MM.1S (cell line): ENCODE measurements at regions not wholly inside any gene's neighbourhood (a gene's known extent, or its start where the extent isn't known, plus 50 kb on each side); places are given as distances from the start of the nearest gene placed in this dataset.

Experiments used
- DNase-seq: peaks from one replicate; pipeline ENCODE4 v3.0.0-alpha.2; 2015
- H2AFZ ChIP-seq: fragments of 300-600 bp; sonication (generic); 2 replicates; pipeline ENCODE4 v1.6.0; 2016; ENCODE audit warnings: antibody characterized with exemption, low read length
- H3F3A ChIP-seq: fragments of 300-600 bp; sonication (generic); 2 replicates; pipeline ENCODE4 v1.6.1; 2016; ENCODE audit warnings: mild to moderate bottlenecking, antibody characterized with exemption, low read length, moderate library complexity, mixed read lengths; ENCODE audit not compliant: insufficient read depth
- H3K27ac ChIP-seq: fragments of 300-600 bp; sonication (generic); 2 replicates; pipeline ENCODE4 v1.5.1; 2016; ENCODE audit warnings: mild to moderate bottlenecking, low read length
- H3K27me3 ChIP-seq: fragments of 300-600 bp; sonication (generic); replicated peaks from 2 replicates; pipeline ENCODE4 v1.6.0; 2016; ENCODE audit warnings: low read length; ENCODE audit not compliant: insufficient read depth
- H3K36me3 ChIP-seq: fragments of 300-600 bp; sonication (generic); replicated peaks from 2 replicates; pipeline ENCODE4 v1.6.1; 2016; ENCODE audit warnings: mild to moderate bottlenecking, low read length, mixed read lengths; ENCODE audit not compliant: insufficient read depth
- H3K4me1 ChIP-seq: fragments of 300-600 bp; sonication (generic); 2 replicates; pipeline ENCODE4 v1.6.1; 2016; ENCODE audit warnings: low read length, mixed read lengths
- H3K4me2 ChIP-seq: fragments of 300-600 bp; sonication (generic); 2 replicates; pipeline ENCODE4 v1.6.0; 2016; ENCODE audit warnings: low read depth, low read length
- H3K4me3 ChIP-seq: fragments of 300-600 bp; sonication (generic); 2 replicates; pipeline ENCODE4 v1.5.1; 2016; ENCODE audit warnings: low read length, mixed read lengths
- H3K79me2 ChIP-seq: fragments of 300-600 bp; sonication (generic); 2 replicates; pipeline ENCODE4 v1.6.1; 2016; ENCODE audit warnings: mixed run types, low read length, mixed read lengths
- H3K9ac ChIP-seq: fragments of 300-600 bp; sonication (generic); 2 replicates; pipeline ENCODE4 v1.6.1; 2016; ENCODE audit warnings: low read length, mixed read lengths
- H3K9me2 ChIP-seq: fragments of 300-600 bp; sonication (generic); replicated peaks from 2 replicates; pipeline ENCODE4 v1.6.1; 2016; ENCODE audit warnings: mild to moderate bottlenecking, low read length, mixed read lengths; ENCODE audit not compliant: insufficient read depth
- H3K9me3 ChIP-seq: fragments of 300-600 bp; sonication (generic); replicated peaks from 2 replicates; pipeline ENCODE4 v1.6.1; 2016; ENCODE audit warnings: mild to moderate bottlenecking, low read length, mixed read lengths; ENCODE audit not compliant: insufficient read depth
- H4K20me1 ChIP-seq: fragments of 300-600 bp; sonication (generic); 2 replicates; pipeline ENCODE4 v1.6.1; 2016; ENCODE audit warnings: mild to moderate bottlenecking, low read length, moderate library complexity, mixed read lengths; ENCODE audit not compliant: insufficient read depth
- CTCF ChIP-seq: fragments of 300-600 bp; sonication (generic); IDR thresholded peaks from 2 replicates; pipeline ENCODE4 v1.5.1; 2016; ENCODE audit warnings: antibody characterized with exemption, low read length, mixed read lengths
- EZH2 ChIP-seq: fragments of 300-600 bp; sonication (generic); optimal IDR thresholded peaks from 2 replicates; pipeline ENCODE3; 2017; ENCODE audit warnings: low read depth, mild to moderate bottlenecking, antibody characterized with exemption, low read length, mixed read lengths
- EZH2phosphoT487 ChIP-seq: fragments of 300-600 bp; sonication (generic); IDR thresholded peaks from 2 replicates; pipeline ENCODE4 v1.6.1; 2018; ENCODE audit warnings: antibody characterized with exemption, low read length

GRCh38 chr1:242710847-242711246 lies 186.3 kb upstream of the PLD5 start:
- Histone ChIP-seq H4K20me1 (no peaks in the 10 kb centered on the region), H3K4me3 (no peak overlapping the region), H3K4me1 (no peaks in the 10 kb centered on the region), H3K36me3 (no peaks in the 10 kb centered on the region), H3K79me2 (no peaks in the 10 kb centered on the region), H3K9me2 (no peaks in the 10 kb centered on the region), H3K27me3 (no peaks in the 10 kb centered on the region), H3K9me3 (no peaks in the 10 kb centered on the region), H3K4me2 (no peak overlapping the region), H2AFZ (no peak overlapping the region), H3F3A (no peaks in the 10 kb centered on the region), H3K27ac (no peak overlapping the region), H3K9ac (no peak overlapping the region)
- no peak for DNase-seq
- no peak for TF ChIP-seq EZH2phosphoT487
- no peak for TF ChIP-seq EZH2
- TF ChIP-seq CTCF: no peak

- Histone ChIP-seq H3K9me2 (no peaks in the 10 kb centered on the region), H4K20me1 (no peaks in the 10 kb centered on the region), H2AFZ (no peak overlapping the region), H3K9me3 (no peaks in the 10 kb centered on the region), H3K9ac (no peak overlapping the region), H3K36me3 (no peaks in the 10 kb centered on the region), H3K27ac (no peak overlapping the region), H3F3A (no peaks in the 10 kb centered on the region), H3K27me3 (no peaks in the 10 kb centered on the region), H3K79me2 (no peaks in the 10 kb centered on the region), H3K4me1 (no peaks in the 10 kb centered on the region), H3K4me2 (no peak overlapping the region), H3K4me3 (no peak overlapping the region)
- no peak for DNase-seq
- TF ChIP-seq EZH2phosphoT487 (no peak), EZH2 (no peak), CTCF (no peak)
Observed at GRCh38 chr1:242710286-242710685, 185.8 kb upstream of the PLD5 start.

GRCh38 chr1:242703467-242703866 lies 179.0 kb upstream of the PLD5 start:
- no peak overlapping the region for H3K9ac ChIP-seq
- no peaks in the 10 kb centered on the region for H4K20me1 ChIP-seq
- TF ChIP-seq EZH2 (no peak), EZH2phosphoT487 (no peak), CTCF (no peak)
- H3K36me3 ChIP-seq: no peaks in the 10 kb centered on the region
- no peak overlapping the region for H3K4me2 ChIP-seq
- no peaks in the 10 kb centered on the region for H3F3A ChIP-seq
- H3K4me3 ChIP-seq: no peak overlapping the region
- no peaks in the 10 kb centered on the region for H3K4me1 ChIP-seq
- no peak overlapping the region for H2AFZ ChIP-seq
- no peaks in the 10 kb centered on the region for H3K79me2 ChIP-seq
- H3K9me2 ChIP-seq: no peaks in the 10 kb centered on the region
- H3K9me3 ChIP-seq: no peaks in the 10 kb centered on the region
- no peak overlapping the region for H3K27ac ChIP-seq
- H3K27me3 ChIP-seq: no peaks in the 10 kb centered on the region
- DNase-seq: no peak
